ENCODE measurements at regions not wholly inside any gene's neighbourhood (a gene's known extent, or its start where the extent isn't known, plus 50 kb on each side); places are given as distances from the start of the nearest gene placed in this dataset.

- intact Hi-C loops (cut with DNase I): no loop called here
- Histone ChIP-seq H3K4me3 (no peak overlapping the region), H3K36me3 (no peaks in the 10 kb centered on the region), H3K9me3 (no peaks in the 10 kb centered on the region), H3K27me3 (no peaks in the 10 kb centered on the region), H3K4me1 (peaks cover 0 to 17% (median 7%) of the 10 kb centered on the region in 4 donors), H3K27ac (no peak overlapping the region)
- no peak for TF ChIP-seq POLR2A (IDR thresholded peaks at IDR 0.05)
- TF ChIP-seq, protein P1, sequence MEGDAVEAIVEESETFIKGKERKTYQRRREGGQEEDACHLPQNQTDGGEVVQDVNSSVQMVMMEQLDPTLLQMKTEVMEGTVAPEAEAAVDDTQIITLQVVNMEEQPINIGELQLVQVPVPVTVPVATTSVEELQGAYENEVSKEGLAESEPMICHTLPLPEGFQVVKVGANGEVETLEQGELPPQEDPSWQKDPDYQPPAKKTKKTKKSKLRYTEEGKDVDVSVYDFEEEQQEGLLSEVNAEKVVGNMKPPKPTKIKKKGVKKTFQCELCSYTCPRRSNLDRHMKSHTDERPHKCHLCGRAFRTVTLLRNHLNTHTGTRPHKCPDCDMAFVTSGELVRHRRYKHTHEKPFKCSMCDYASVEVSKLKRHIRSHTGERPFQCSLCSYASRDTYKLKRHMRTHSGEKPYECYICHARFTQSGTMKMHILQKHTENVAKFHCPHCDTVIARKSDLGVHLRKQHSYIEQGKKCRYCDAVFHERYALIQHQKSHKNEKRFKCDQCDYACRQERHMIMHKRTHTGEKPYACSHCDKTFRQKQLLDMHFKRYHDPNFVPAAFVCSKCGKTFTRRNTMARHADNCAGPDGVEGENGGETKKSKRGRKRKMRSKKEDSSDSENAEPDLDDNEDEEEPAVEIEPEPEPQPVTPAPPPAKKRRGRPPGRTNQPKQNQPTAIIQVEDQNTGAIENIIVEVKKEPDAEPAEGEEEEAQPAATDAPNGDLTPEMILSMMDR (IDR thresholded peaks at IDR 0.05): no peak
- no peak for ATAC-seq
- WGBS (ENCODE audit: insufficient coverage, low coverage, low lambda C conversion rate, missing lambda C conversion rate): 90% methylated on average over 5 of the region's 7 CpGs
- no peak for DNase-seq
Observed at GRCh38 chr20:50335866-50336265, 145.2 kb downstream of the CEBPB start.

DNA sequence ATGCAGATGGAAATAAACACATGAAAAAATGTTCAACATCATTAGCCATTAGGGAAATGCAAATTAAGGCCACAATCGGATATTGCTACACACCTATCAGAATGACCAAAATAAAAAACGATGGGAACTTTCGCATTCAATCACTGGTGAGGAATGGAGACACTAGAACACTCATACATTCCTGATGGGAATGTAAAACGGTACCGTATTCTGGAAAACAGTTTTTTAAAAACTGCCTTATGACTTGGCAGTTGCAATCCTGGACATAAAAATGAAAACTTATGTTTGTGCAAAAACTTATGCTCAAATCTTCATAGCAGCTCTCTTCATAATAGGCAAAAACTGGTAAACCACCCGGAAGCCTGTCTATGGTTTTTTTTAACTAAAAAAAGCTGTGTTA is 146.0 kb downstream of the CEBPB start:
- H3K4me3 ChIP-seq: no peak overlapping the region
- no peak overlapping the region for H3K27ac ChIP-seq
- H3K9me3 ChIP-seq: no peaks in the 10 kb centered on the region
- 87% methylated on average over 6 of the region's 6 CpGs for WGBS (ENCODE audit: insufficient coverage, low coverage, low lambda C conversion rate, missing lambda C conversion rate)
- no peak for ATAC-seq
- TF ChIP-seq, protein P1 (IDR thresholded peaks at IDR 0.05): no peak
- TF ChIP-seq POLR2A (IDR thresholded peaks at IDR 0.05): no peak
- no peak for DNase-seq
- no peaks in the 10 kb centered on the region for H3K27me3 ChIP-seq
- intact Hi-C loops (cut with DNase I): no loop called here
- H3K36me3 ChIP-seq: no peaks in the 10 kb centered on the region
- peaks cover 0 to 9% (median 4%) of the 10 kb centered on the region in 4 donors for H3K4me1 ChIP-seq

DNA sequence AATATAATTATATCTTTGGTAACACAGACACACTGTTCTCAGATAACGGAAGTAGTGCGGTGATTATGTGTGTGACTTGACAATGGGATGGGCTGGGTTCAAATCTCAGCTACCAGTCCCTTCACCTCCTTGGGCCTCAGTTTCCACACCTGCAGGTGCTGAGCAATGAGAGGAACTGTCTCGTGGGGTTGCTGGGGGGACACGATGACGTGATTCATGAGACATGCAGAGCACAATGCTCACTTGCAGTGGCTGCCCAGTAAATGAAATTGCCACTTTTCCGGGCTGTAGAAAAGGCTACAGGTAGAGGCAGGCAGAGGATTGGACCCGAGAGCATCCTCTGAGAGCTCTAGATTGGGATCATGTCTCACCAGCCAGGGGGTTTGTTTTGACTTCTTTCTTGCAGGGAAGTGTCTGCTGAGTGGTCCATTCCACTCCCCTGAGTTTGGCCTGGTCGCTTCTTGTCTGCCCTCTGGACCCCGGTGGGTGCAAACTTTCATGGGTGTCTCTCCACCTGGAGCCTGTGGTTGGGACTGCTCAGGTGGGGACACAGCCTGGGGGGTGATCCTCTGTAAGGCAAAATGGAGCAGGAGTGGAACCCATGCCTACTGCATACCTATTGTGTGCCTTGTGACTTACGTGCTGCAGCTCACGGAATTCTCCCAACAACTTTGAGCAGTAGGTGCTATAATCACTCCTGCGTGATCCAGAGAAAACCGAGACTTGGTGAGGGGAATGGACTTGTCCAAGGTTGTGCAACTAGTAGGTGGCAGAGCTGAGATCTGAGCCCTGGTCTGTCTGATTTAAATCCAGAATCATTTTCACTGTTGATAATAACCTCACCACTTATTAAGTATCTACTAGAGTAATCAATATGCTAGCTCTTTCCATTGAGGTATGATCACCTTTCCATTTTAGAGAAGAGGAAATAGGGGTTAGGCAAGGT is 147.2 kb downstream of the CEBPB start:
- 85% methylated on average over 6 of the region's 13 CpGs for whole genome bisulfite sequencing (ENCODE audit: insufficient coverage, low coverage, low lambda C conversion rate, missing lambda C conversion rate)
- no peak for DNase-seq
- no peak overlapping the region for H3K27ac ChIP-seq
- no peaks in the 10 kb centered on the region for H3K4me1 ChIP-seq
- H3K4me3 ChIP-seq: no peak overlapping the region
- intact Hi-C loops (cut with DNase I): no loop called here
- H3K36me3 ChIP-seq: no peaks in the 10 kb centered on the region
- no peak for ATAC-seq
- H3K9me3 ChIP-seq: no peaks in the 10 kb centered on the region
- TF ChIP-seq, protein P1 (IDR thresholded peaks at IDR 0.05): no peak
- TF ChIP-seq POLR2A (IDR thresholded peaks at IDR 0.05): no peak
- no peaks in the 10 kb centered on the region for H3K27me3 ChIP-seq

- Histone ChIP-seq H3K27ac (peak overlapping the region in 2 of 3 donors; percentile 21 to 48), H3K4me1 (no peaks in the 10 kb centered on the region), H3K27me3 (no peaks in the 10 kb centered on the region), H3K4me3 (no peak overlapping the region), H3K36me3 (no peaks in the 10 kb centered on the region), H3K9me3 (no peaks in the 10 kb centered on the region)
- TF ChIP-seq, protein P1 (IDR thresholded peaks at IDR 0.05): no peak
- TF ChIP-seq POLR2A (IDR thresholded peaks at IDR 0.05): no peak
- 53% methylated on average over 10 of the region's 12 CpGs for WGBS (ENCODE audit: insufficient coverage, low coverage, low lambda C conversion rate, missing lambda C conversion rate)
- intact Hi-C loops (cut with DNase I): no loop called here
- DNase-seq (no peak), ATAC-seq (peak in 3 of 4 donors; percentile 28 to 55 (median 31))
Observed at GRCh38 chr20:50338479-50339391, 148.1 kb downstream of the CEBPB start.

Measured in right lobe of liver (tissue), 6 donors.